ENCODE measurements at regions not wholly inside any gene's neighbourhood (a gene's known extent, or its start where the extent isn't known, plus 50 kb on each side); places are given as distances from the start of the nearest gene placed in this dataset.

DNA sequence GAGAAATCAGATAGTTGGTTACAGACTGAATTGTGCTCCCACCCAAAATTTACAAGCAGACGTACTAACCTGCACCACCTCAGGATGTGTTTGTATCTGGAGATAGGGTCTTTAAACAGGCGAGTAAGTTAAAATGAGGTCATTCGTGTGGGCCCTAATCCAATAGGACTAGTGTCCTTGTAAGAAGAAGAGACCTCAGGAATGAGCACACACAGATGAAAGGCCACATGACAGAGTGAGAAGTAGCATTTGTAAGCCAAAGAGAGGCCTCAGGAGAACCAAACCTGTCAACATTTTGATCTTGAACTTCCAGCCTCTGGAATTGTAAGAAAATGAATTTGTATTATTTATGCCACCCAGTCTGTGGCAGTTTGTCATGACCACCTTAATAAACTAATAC lies 149.5 kb upstream of the VWC2 start:
- no peak for FAIRE-seq

DNA sequence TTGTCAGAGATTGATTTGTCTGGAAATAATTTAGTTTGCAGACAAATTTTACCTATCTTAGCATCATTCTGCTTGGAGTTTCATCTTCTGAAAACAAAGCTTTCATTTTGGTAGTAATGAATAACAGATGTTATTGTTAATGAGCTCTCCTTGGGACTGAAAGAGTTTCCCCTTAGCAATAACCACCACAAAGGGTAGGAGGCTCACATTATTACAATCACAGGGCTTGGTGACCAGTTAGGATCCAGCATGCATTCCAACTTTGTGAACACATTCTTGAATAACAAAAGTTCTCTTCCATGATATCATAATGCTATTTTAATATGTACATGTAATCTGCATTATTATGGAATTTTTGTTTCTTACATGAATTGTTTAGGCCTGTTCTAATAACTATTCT lies 148.8 kb upstream of the VWC2 start:
- no peak for TF ChIP-seq POLR2A (IDR thresholded peaks at IDR 0.05; ENCODE audit: low read depth, low read length)
- DNase-seq (ENCODE audit: insufficient read length, low spot score) (no peak), FAIRE-seq (no peak)

More for the DNA sequence above, 149.5 kb upstream of the VWC2 start:
- TF ChIP-seq POLR2A (IDR thresholded peaks at IDR 0.05; ENCODE audit: low read depth, low read length): no peak
- no peak for DNase-seq (ENCODE audit: insufficient read length, low spot score)

DNA sequence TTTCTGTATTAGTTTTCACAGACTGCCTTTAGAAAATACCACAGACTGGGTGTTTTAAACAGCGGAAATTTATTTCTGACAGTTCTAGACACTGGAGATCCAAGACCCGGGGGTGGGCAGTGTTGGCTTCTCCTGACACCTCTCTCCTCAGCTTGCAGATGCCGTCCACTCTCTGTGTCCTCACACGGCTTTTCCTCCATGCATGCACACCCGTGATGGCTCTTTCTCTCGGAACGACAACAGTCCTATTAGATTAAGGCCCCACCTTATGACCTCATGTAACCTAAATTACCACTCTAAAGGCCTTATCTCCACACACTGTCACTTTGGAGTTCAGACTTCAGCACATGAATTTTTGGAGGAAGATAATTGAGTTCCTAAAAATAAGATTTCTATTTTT lies 142.9 kb upstream of the VWC2 start:
- no peak for FAIRE-seq
- no peak for TF ChIP-seq POLR2A (IDR thresholded peaks at IDR 0.05; ENCODE audit: low read depth, low read length)
- no peak for DNase-seq (ENCODE audit: insufficient read length, low spot score)

DNA sequence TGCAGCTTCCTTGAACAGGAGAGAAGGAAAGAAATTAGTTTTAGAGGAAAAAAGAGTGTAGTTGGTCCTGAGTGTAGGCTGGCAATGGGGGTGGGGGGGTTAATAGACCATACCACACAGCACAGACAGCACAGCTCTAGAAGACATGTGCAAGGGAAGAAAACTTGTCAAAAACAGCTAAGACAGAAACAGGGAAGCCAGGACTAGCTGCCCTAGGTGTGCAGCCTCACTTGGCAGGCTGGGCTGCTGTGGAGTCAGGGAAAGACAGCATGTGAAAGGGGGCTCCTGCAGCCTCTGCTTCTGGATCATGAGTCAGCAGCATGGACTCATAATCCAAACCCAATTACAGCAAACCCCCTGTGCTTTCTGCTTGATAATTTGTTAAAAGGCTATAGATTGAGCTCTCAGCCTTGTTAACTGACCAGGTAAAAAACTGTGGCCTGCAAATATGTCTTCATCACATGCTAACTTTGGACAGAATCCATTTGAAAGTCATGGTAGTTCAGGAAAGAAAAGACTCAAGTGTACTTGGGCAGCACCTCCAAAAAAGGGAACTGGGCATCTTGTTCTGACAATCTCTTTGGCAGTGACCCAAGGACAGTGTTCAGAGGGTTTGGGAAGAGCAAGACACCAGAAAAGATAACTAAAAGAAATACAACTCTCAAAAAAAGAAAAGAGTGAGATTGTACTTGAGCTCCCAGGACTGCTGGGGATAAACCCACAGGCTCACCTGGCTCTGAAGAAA lies 142.2 kb upstream of the VWC2 start:
- no peak for TF ChIP-seq POLR2A (IDR thresholded peaks at IDR 0.05; ENCODE audit: low read depth, low read length)
- no peak for FAIRE-seq
- no peak for DNase-seq (ENCODE audit: insufficient read length, low spot score)

DNA sequence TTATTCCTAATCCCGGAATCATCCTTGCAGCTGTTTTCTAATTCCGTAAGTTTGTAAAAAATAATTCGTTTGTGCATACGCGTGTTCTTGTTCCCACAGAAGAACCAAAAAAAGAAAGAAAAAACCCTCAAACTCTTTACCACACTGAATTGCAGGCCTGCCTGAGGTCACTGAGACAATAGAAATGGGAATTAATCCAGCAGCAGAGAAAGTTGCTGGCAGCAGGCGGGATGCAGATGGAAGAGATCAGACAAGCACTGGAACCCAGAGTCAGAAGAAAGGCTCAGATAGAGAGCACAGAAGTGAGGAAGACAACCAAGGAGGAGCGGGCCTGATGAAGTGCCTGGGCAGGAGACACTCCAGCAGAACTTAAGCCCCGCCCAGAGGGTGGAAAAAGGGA lies 141.5 kb upstream of the VWC2 start:
- FAIRE-seq (no peak), DNase-seq (ENCODE audit: insufficient read length, low spot score) (no peak)
- no peak for TF ChIP-seq POLR2A (IDR thresholded peaks at IDR 0.05; ENCODE audit: low read depth, low read length)

DNA sequence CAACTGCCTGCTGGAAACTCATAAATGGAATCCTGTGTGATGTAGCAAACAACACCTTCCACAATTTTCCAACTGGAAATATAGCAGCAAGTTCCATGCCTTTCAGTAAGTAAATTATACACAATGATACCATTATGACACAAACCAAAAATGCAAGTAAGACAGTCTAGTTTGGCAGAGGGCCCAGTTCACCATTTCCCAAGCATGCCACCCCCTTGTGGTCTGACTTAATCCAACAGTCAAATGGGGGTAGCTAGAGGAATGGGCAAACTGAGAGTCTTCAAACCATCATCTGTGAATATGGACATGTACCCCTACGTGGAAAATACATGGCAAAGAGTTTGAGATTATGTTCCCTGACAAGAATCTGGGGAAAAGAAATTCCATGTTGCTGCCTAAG lies 137.6 kb upstream of the VWC2 start:
- no peak for FAIRE-seq
- no peak for TF ChIP-seq POLR2A (IDR thresholded peaks at IDR 0.05; ENCODE audit: low read depth, low read length)
- no peak for DNase-seq (ENCODE audit: insufficient read length, low spot score)

DNA sequence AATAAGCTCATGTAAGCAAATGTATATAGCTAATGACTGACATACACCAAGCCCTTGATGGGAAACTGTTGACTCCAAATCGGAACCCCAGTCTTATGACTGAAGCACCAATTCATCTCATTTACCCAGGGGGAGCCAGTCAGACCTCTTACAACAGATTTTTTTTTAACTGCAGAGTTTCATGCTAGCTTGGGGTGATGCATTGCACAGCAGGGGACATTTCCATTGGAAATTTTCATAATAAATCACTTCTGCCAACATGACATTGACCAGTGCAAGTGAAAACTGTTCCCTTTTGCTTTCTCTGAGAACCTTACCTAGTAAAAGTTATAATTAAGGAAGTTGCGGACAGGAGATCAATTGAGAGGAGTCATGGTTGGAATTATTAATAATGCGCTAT lies 137.0 kb upstream of the VWC2 start:
- FAIRE-seq: no peak
- no peak for TF ChIP-seq POLR2A (IDR thresholded peaks at IDR 0.05; ENCODE audit: low read depth, low read length)
- no peak for DNase-seq (ENCODE audit: insufficient read length, low spot score)

DNA sequence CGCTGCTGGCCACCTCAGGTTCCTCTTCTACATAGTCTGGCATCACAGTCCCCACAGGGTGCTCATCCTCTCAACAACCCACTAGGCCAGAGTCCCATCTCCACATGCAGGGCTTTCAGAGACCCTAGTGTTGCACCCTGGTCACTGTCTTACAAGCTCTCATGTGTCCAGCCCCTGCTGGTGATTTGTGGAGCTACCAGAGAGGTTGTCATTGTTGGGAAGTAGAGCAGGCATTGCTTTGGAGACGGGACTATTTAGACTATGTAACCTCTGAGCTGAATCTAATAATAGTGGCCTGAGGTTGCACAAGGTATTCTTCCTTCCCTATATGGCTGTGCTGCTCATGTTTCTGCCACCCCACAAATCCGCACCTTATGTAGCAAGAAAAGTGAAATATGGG lies 135.3 kb upstream of the VWC2 start:
- TF ChIP-seq POLR2A (IDR thresholded peaks at IDR 0.05; ENCODE audit: low read depth, low read length): no peak
- no peak for DNase-seq (ENCODE audit: insufficient read length, low spot score)
- FAIRE-seq: no peak

DNA sequence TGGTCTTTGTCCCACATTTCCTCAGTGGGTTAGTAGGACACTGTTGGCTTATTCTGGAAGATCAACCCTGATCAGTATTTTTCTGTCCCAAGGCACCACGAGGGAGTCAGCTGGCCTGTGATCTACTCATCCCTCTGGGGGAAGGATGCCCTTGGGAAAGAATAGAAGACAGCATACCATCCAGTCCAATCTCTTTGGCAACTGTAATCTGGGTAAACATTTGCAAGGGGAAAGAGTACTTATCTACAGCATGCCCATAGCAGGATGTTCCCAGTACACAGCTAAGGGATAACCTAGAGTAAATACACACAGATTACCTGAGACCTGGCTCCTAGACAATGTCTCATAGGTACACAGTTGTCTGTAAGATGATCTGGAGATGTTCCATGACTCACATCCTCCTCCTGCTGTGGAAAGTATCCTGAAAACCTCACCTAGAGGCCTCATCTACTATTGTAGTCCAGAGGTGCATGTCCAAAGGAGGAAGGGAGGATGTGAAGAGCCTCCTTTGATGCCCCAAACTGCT lies 134.3 kb upstream of the VWC2 start:
- TF ChIP-seq POLR2A (IDR thresholded peaks at IDR 0.05; ENCODE audit: low read depth, low read length): no peak
- FAIRE-seq (no peak), DNase-seq (ENCODE audit: insufficient read length, low spot score) (no peak)

DNA sequence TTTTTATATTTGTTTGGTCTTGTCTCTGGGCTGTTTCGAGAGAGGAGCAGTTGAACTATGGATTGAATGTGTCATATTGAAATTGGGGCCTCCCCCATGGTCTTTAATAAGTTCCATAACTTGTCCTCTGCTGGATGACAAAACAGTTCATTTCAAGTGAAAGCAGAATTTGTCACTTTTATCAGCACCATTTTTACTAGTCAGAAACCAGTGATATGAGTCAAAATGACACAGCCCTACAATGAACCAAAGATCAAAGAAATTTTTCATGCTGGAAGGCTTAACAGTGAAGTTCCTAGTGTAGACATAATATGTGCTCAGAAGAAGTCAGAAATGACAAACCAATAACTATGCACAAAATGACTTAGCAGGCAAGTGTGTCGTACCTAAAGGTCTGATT lies 133.6 kb upstream of the VWC2 start:
- no peak for TF ChIP-seq POLR2A (IDR thresholded peaks at IDR 0.05; ENCODE audit: low read depth, low read length)
- DNase-seq (ENCODE audit: insufficient read length, low spot score) (no peak), FAIRE-seq (no peak)

DNA sequence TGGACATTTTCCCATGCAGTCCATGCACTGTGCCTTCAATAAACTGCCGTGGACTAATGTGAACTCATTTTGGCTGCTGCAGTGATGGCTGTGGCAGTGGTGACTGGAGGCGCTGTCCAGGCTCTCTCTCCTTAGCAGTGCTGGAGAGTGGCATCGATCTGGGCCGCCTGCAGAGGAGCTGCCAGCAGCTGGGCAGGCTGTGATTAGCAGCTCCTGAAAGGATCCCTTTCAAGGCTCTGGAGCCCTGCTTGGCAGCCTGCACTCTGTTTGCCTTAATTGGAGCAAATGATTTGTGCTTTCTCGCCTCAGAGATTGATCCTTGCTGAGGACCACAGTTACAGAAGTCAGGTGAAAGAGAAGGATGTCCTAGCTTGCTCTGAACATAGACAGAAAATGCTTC lies 130.1 kb upstream of the VWC2 start:
- no peak for FAIRE-seq

DNA sequence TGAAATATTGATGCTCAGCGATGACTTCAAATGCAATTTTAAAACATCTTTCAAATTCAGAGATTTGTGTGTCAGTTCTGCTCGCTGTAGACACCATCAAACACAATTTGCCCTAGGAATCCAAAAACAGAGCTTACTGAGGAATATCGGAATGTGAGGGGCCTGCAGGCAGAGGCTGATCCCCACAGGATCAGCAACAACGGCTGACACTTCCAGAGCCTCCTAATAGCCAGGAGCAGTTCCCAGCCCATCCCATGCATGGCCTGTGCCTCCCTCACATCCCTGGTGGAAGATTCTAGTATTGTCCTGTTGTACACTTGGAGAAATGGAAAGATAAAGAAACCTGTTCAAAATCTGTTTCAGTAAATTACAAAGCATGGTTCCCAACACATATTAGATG lies 129.7 kb upstream of the VWC2 start:
- FAIRE-seq (no peak), DNase-seq (ENCODE audit: insufficient read length, low spot score) (no peak)

More for the DNA sequence above, 130.1 kb upstream of the VWC2 start:
- DNase-seq (ENCODE audit: insufficient read length, low spot score): no peak
- TF ChIP-seq POLR2A (IDR thresholded peaks at IDR 0.05; ENCODE audit: low read depth, low read length): no peak

DNA sequence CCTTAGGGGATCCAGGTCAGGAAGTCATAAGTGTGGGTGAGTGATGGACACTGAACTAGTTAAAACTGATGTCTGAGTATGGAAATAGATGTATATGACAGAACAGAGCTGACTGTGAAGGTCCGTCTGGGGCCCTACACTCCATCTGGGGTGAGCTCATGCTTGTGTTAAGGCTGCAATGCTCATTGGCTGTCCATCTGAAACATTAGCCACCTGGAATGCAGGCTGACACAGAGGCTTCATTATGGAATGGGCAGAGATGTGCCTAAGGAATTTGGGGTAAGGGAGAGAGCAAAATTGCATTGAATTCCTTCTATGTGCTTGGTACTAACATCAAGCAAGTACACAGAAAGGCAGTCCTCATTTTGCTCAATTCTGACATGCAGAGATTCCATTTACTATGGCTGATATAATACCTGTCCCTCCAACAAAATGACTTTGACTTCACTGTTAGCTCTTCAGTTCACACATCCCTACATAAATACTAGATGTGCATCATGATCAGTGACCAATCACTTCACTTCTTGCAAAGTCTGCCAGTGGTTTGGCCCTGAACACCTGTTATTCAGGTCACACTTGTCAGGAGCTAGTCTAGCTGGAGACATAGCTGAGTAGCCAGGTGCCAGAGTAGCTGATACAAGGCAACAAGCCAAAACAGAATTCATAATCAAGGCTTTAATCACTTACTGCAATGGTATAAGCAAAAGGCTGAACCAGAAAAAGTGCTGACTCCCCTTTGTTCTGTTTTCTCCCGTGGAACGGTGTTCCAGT lies 128.9 kb upstream of the VWC2 start:
- no peak for TF ChIP-seq POLR2A (IDR thresholded peaks at IDR 0.05; ENCODE audit: low read depth, low read length)
- DNase-seq (ENCODE audit: insufficient read length, low spot score) (no peak), FAIRE-seq (no peak)

More for the DNA sequence above, 129.7 kb upstream of the VWC2 start:
- TF ChIP-seq POLR2A (IDR thresholded peaks at IDR 0.05; ENCODE audit: low read depth, low read length): no peak

DNA sequence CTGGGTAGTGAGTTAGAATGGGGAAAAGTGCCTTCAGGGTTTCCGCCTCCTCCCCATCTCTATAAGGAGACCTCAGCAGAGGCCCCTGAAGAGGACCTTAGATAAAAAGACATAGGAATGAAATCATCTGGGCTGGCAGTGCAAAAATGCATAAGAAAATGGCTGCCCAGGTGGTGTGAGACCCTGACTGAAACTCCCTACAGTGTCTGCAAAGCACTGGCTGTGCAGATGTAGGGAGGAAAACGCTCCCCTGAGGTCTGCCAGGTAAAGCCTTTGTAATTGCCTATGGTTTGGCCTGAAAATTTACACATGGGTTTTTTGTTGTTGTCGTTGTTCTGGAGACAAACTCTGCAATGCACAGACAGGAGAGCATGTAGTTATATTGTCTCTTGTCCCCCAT lies 128.1 kb upstream of the VWC2 start:
- no peak for TF ChIP-seq POLR2A (IDR thresholded peaks at IDR 0.05; ENCODE audit: low read depth, low read length)
- no peak for DNase-seq (ENCODE audit: insufficient read length, low spot score)
- no peak for FAIRE-seq
